Skeletal muscle tissue (tissue), 3 donors: ENCODE measurements at regions not wholly inside any gene's neighbourhood (a gene's known extent, or its start where the extent isn't known, plus 50 kb on each side); places are given as distances from the start of the nearest gene placed in this dataset.
A peak's percentile ranks its signal among the peaks of the same experiment; 100 is the strongest.

ENCODE experiments used
- H3K27ac ChIP-seq: one replicate; pipeline ENCODE4 v1.7.0; 2013; ENCODE audit warnings: mild to moderate bottlenecking, low read depth, low read length, inconsistent platforms
- H3K27me3 ChIP-seq, 3 donors: one replicate each; pipeline ENCODE4 v1.7.0; 2013; ENCODE audit warnings: low read length in 3 of 3; ENCODE audit not compliant: control insufficient read depth in 3 of 3, insufficient read depth in 3 of 3
- H3K36me3 ChIP-seq, 3 donors: one replicate each; pipeline ENCODE4 v1.7.0; 2013; ENCODE audit warnings: low read length in 3 of 3; ENCODE audit not compliant: control insufficient read depth in 3 of 3, insufficient read depth in 3 of 3
- H3K4me1 ChIP-seq, 3 donors: one replicate each; pipeline ENCODE4 v1.7.0; 2013; ENCODE audit warnings: low read length in 3 of 3, mild to moderate bottlenecking in 3 of 3; ENCODE audit not compliant: control insufficient read depth in 3 of 3, insufficient read depth in 3 of 3
- H3K4me3 ChIP-seq, 3 donors: one replicate each; pipeline ENCODE4 v1.7.0; 2013; ENCODE audit warnings: low read length in 3 of 3
- H3K9ac ChIP-seq, 3 donors: one replicate each; pipeline ENCODE4 v1.7.0; 2013; ENCODE audit warnings: low read length in 3 of 3, mild to moderate bottlenecking in 3 of 3, moderate library complexity in 2 of 3, low read depth in 1 of 3
- H3K9me3 ChIP-seq, 3 donors: one replicate each; pipeline ENCODE4 v1.7.0; 2013; ENCODE audit warnings: low read length in 3 of 3; ENCODE audit not compliant: control insufficient read depth in 3 of 3
- donor health status: Osteomylitis.

DNA sequence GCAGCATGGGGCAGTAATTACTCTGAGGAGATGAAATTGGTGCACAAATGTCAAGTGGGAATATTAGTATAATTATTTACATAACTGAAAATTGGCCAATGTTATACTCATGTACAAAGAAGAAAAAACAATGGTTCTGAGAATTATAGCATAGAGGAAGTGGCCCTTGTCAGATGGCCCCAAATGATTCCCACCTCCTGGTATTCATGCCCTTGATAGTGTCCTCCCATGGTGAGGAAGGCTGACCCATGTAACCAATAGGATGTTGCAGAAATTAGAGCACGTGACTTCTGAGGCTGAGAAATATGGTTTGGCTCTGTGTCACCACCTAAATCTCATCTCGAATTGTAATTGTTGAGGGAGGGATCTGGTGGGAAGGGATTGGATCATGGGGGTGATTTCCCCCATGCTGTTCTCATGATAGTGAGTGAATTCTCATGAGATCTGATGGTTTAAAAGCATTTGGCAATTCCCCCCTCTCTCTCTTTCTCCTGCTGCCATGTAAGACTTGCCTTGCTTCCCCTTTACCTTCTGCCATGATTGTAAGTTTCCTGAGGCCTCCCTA lies 368.5 kb downstream of the SHQ1 start:
- Histone ChIP-seq H3K36me3 (no peaks in the 10 kb centered on the region), H3K4me3 (no peak overlapping the region), H3K4me1 (peaks cover 8 to 12% (median 9%) of the 10 kb centered on the region in 3 donors), H3K27me3 (no peaks in the 10 kb centered on the region), H3K9ac (no peak overlapping the region), H3K9me3 (no peaks in the 10 kb centered on the region), H3K27ac (no peak overlapping the region)

GRCh38 chr3:72476139-72476483 lies 372.1 kb downstream of the SHQ1 start:
- H3K36me3 ChIP-seq: no peaks in the 10 kb centered on the region
- H3K27ac ChIP-seq: no peak overlapping the region
- no peaks in the 10 kb centered on the region for H3K9me3 ChIP-seq
- no peak overlapping the region for H3K9ac ChIP-seq
- H3K4me1 ChIP-seq: no peaks in the 10 kb centered on the region
- no peaks in the 10 kb centered on the region for H3K27me3 ChIP-seq
- H3K4me3 ChIP-seq: no peak overlapping the region

GRCh38 chr3:72475258-72476138 lies 372.7 kb downstream of the SHQ1 start:
- H3K27ac ChIP-seq: no peak overlapping the region
- no peaks in the 10 kb centered on the region for H3K36me3 ChIP-seq
- no peak overlapping the region for H3K9ac ChIP-seq
- no peak overlapping the region for H3K4me3 ChIP-seq
- no peaks in the 10 kb centered on the region for H3K4me1 ChIP-seq
- no peaks in the 10 kb centered on the region for H3K9me3 ChIP-seq
- H3K27me3 ChIP-seq: no peaks in the 10 kb centered on the region

DNA sequence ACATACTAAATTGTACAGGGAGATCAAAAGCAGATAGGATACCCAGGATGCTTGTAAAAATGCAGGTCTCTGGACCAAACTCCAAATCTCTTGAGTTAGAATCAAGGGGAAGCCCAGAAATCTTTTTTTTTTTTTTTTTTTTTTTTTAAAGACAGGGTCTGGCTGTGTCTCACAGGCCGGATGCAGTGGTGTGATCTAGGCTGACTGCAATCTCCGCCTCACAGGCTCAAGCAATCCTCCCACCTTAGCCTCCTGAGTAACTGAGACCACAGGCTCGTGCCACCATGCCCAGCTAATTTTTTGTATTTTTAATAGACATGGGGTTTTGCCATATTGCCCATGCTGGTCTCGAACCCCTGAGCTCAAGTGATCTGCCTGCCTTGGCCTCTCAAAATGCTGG lies 373.5 kb downstream of the SHQ1 start:
- Histone ChIP-seq H3K4me3 (no peak overlapping the region), H3K36me3 (no peaks in the 10 kb centered on the region), H3K27ac (no peak overlapping the region), H3K9me3 (no peaks in the 10 kb centered on the region), H3K27me3 (no peaks in the 10 kb centered on the region), H3K4me1 (no peaks in the 10 kb centered on the region), H3K9ac (no peak overlapping the region)

DNA sequence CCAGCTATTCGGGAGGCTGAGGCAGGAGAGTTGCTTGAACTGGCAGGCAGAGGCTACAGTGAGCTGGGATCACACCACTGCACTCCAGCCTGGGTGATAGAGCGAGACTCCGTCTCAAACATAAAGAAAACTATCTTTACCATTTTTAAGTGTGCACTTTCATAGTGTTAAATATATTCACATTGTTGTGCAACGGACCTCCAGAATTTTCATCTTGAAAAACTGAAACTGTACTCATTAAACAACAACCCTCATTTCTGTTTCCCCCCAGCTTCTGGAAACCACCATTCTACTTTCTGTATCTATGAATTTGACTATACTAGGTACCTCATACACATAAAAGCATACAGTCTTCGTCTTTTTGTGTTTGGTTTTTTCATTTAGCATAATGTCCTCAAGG lies 375.1 kb downstream of the SHQ1 start:
- Histone ChIP-seq H3K27me3 (no peaks in the 10 kb centered on the region), H3K27ac (no peak overlapping the region), H3K4me3 (no peak overlapping the region), H3K9ac (no peak overlapping the region), H3K36me3 (no peaks in the 10 kb centered on the region), H3K9me3 (no peaks in the 10 kb centered on the region), H3K4me1 (no peaks in the 10 kb centered on the region)

DNA sequence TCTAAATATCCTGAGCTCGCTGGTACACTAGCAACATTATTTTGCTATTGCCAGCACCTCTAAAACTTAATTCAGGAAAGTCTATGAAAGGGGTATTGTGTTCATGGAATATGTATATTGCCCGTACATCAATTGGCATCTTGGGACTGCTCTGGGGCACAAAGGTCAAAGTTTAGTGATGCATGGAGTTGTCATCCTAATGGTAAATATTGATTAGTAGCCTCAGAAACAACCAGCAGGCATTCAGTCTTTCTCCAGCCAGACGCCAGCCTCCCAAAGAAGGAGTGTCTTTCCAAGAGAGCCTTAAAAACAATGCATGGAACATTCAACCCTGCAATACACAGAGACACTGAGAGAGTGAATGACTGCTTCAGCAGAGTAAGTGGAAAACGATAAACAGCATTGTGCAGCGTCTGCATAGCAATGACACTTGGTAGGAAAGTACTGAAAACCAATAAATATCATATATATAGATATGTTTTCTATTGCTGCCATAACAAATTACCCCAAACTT lies 377.3 kb downstream of the SHQ1 start:
- no peak overlapping the region for H3K27ac ChIP-seq
- peaks cover 0 to 2% (median 0%) of the 10 kb centered on the region in 3 donors for H3K27me3 ChIP-seq
- H3K9ac ChIP-seq: no peak overlapping the region
- H3K9me3 ChIP-seq: no peaks in the 10 kb centered on the region
- peaks cover 0 to 5% (median 4%) of the 10 kb centered on the region in 3 donors for H3K4me1 ChIP-seq
- no peaks in the 10 kb centered on the region for H3K36me3 ChIP-seq
- H3K4me3 ChIP-seq: no peak overlapping the region

- no peak overlapping the region for H3K9ac ChIP-seq
- H3K27ac ChIP-seq: no peak overlapping the region
- peaks cover 10 to 23% (median 20%) of the 10 kb centered on the region in 3 donors for H3K4me1 ChIP-seq
- H3K4me3 ChIP-seq: no peak overlapping the region
- H3K27me3 ChIP-seq: peaks cover 0 to 5% (median 0%) of the 10 kb centered on the region in 3 donors
- H3K36me3 ChIP-seq: no peaks in the 10 kb centered on the region
- H3K9me3 ChIP-seq: no peaks in the 10 kb centered on the region
These were observed 382.4 kb downstream of the SHQ1 start for GRCh38 chr3:72465853-72466252.

GRCh38 chr3:72463083-72463482 lies 385.2 kb downstream of the SHQ1 start:
- H3K9ac ChIP-seq: peak overlapping the region in 1 of 3 donors; percentile 18
- H3K4me1 ChIP-seq: peaks cover 10 to 23% (median 20%) of the 10 kb centered on the region in 3 donors
- no peaks in the 10 kb centered on the region for H3K9me3 ChIP-seq
- H3K4me3 ChIP-seq: no peak overlapping the region
- peaks cover 0 to 5% (median 0%) of the 10 kb centered on the region in 3 donors for H3K27me3 ChIP-seq
- no peak overlapping the region for H3K27ac ChIP-seq
- no peaks in the 10 kb centered on the region for H3K36me3 ChIP-seq

DNA sequence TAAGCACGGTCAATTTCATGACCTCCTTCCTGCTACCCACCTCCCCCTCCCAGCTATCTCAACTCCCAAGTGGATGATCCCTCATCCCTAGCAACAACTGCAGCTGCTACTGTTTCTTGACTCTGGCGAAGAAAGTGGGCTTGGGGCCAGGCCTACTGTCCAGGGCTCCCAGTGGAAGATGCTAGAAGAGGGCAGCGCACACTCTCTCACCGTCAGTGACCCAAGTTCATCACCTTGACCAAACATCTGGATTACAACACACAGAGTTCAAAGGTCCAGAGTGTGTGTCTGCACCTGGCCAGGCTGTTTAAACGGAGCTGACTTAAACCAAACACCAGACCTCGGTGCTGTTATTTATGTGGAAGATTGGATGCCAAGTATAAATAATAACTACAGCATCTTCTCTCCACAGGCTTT lies 385.6 kb downstream of the SHQ1 start:
- H3K9me3 ChIP-seq: no peaks in the 10 kb centered on the region
- peaks cover 0 to 4% (median 0%) of the 10 kb centered on the region in 3 donors for H3K27me3 ChIP-seq
- H3K27ac ChIP-seq: no peak overlapping the region
- peaks cover 10 to 23% (median 20%) of the 10 kb centered on the region in 3 donors for H3K4me1 ChIP-seq
- H3K36me3 ChIP-seq: no peaks in the 10 kb centered on the region
- H3K4me3 ChIP-seq: no peak overlapping the region
- H3K9ac ChIP-seq: peak overlapping the region in 1 of 3 donors; percentile 18

- H3K27ac ChIP-seq: no peak overlapping the region
- peaks cover 10 to 23% (median 20%) of the 10 kb centered on the region in 3 donors for H3K4me1 ChIP-seq
- H3K9me3 ChIP-seq: no peaks in the 10 kb centered on the region
- H3K36me3 ChIP-seq: no peaks in the 10 kb centered on the region
- no peak overlapping the region for H3K4me3 ChIP-seq
- H3K9ac ChIP-seq: no peak overlapping the region
- H3K27me3 ChIP-seq: peaks cover 0 to 2% (median 0%) of the 10 kb centered on the region in 3 donors
These were observed 386.5 kb downstream of the SHQ1 start for GRCh38 chr3:72461787-72462186.
